Islet precursor cell (in vitro differentiated cells): ENCODE measurements at regions not wholly inside any gene's neighbourhood (a gene's known extent, or its start where the extent isn't known, plus 50 kb on each side); places are given as distances from the start of the nearest gene placed in this dataset.
"Not testable (repeated sequence)": the region's sequence is repeated elsewhere in the genome, so short reads cannot be mapped to it uniquely, and the experiment has no call there.

Experiments used
- DNase-seq: peaks from one replicate; pipeline ENCODE4 v3.0.0-alpha.2; 2018

DNA sequence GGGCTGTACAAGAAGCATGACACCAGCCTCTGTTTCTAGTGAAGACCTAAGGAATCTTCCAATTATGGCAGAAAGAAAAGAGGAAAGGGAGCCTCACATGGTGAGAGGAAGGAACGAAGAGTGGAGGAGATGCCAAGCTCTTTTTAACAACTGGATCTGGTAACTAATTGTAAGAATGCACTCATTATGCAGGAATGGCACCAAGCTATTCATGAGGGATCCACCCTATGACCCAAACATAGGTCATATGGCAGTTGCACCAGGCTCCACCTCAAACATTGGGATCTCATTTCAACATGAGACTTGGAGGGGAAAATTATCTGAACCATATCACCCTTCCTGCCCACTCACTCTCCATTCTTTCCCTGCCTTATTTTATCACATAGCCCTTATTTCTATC is 496.0 kb upstream of the SPTLC3 start:
- DNase-seq: no peak

DNA sequence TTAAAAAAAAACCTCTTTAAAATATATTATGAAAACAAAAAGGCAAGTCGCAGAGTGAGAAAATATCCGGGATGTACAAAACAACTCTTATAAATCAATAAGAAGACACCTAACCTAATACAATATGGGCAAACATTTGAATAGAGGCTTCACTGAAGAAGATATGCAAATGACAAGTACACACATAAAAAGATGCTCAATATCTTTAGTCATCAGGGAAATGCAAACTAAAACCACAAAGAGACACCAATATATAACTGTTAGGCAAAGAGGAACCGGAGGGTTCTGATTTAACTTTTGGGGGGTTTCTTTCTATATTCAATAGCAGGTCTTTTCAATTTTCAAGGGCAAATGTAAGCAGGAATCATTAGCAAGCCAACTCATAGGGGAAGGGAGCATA is 480.7 kb upstream of the SPTLC3 start:
- DNase-seq: no peak

GRCh38 chr20:12528591-12529041 is 480.2 kb upstream of the SPTLC3 start:
- DNase-seq: no peak

GRCh38 chr20:12531626-12532025 is 477.1 kb upstream of the SPTLC3 start:
- no peak for DNase-seq

- DNase-seq: no peak
Observed at GRCh38 chr20:12535316-12535715, 473.5 kb upstream of the SPTLC3 start.

DNA sequence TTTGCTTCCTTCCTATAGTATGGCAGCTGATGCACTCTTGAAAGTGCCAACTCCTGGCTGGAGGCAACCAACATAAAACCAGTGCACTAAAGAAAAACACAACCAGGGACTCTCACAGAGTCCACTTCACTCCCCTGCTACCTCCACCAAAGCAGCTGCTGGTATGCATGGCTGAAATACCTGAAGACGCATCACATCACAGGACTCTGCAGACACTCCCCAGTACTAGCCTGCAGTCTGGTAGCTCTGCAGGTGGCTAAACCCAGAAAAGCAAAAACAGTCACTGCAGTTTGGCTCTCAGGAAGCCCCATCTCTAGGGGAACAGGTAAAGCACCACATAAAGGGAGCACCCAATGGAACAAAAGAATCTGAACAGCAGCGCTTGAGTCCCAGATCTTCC is 473.0 kb upstream of the SPTLC3 start:
- DNase-seq: peak; percentile 74

GRCh38 chr20:12554426-12554825 is 454.3 kb upstream of the SPTLC3 start:
- no peak for DNase-seq

DNA sequence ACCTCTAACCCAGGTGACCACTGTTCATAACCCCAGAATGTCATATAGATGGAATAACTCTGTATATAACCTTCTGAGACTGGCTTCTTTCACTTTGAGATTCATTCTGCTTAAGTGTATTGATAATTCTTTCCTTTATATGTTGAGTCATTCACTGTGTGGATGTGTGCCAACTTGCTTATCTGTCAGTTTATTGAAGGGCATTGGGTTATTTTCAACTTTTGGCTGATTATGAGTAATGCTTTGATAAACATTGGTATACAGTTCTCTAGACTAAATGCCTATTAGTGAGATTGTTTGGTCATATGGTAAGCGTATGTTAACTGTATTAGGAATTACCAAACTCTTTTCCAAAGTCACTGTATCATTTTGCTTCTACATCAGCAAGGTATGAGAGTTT is 453.4 kb upstream of the SPTLC3 start:
- DNase-seq: no peak

- not testable (repeated sequence) for DNase-seq
Observed at GRCh38 chr20:12555849-12556248, 452.9 kb upstream of the SPTLC3 start.

DNA sequence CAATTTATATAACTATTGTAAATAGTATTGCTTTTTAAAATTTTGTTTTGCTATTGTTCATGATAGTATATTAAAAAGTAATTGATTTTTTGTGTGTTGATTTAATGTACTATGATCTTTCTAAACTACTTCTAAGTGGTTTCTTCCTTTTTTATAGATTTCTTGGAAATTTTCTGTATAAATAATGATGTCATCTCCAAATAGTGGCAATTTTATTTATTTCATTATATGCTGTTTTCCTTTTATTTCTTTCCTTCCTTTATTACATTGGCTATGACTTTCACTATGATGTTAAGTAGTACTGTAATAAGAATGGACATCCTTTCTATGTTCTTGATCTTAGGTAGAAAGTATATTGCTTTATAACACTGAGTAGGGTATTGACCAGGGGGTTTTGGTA is 451.5 kb upstream of the SPTLC3 start:
- DNase-seq: no peak

- DNase-seq: no peak
Observed at GRCh38 chr20:12564979-12565378, 443.8 kb upstream of the SPTLC3 start.

- no peak for DNase-seq
Observed at GRCh38 chr20:12566596-12566995, 442.2 kb upstream of the SPTLC3 start.

- peak; percentile 79 for DNase-seq
Observed at GRCh38 chr20:12570371-12570770, 438.4 kb upstream of the SPTLC3 start.

- DNase-seq: no peak
Observed at GRCh38 chr20:12573442-12573841, 435.3 kb upstream of the SPTLC3 start.

DNA sequence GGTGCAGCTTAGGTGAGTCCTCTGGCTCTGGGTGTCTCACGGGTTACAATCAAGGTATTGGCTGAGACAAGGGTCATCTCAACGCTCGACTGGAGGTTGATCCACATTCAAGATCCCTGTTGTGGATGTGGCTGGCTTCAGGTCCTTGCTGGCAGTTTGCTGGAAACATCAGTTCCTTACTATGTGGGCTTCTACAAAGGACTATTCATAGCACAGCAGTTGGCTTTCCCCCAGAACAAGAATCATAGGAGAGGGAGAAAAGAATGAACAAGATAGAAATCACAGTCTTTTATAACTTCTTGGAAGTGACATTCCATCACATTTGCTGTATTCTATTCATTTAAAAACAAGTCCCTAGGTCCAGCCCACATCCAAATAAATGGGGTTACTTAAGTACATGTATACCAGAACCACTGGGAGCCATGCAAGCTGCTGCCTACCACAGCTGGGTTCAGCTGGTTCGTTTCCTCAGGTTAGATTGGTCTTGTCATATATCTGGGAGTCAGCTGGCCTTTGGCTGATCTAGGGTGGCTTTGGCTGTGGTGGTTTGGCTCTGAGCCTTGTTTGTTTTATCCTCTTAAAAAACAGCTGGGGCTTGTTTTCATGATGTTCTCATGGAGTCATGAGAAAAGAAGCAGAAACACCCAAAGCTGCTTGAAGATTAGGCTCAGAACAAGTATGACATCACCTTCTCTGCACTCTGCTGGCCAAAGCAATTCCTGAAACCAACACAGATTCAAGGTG is 433.2 kb upstream of the SPTLC3 start:
- DNase-seq: no peak

GRCh38 chr20:12577213-12577612 is 431.6 kb upstream of the SPTLC3 start:
- no peak for DNase-seq

GRCh38 chr20:12581644-12582289 is 427.0 kb upstream of the SPTLC3 start:
- DNase-seq: no peak

DNA sequence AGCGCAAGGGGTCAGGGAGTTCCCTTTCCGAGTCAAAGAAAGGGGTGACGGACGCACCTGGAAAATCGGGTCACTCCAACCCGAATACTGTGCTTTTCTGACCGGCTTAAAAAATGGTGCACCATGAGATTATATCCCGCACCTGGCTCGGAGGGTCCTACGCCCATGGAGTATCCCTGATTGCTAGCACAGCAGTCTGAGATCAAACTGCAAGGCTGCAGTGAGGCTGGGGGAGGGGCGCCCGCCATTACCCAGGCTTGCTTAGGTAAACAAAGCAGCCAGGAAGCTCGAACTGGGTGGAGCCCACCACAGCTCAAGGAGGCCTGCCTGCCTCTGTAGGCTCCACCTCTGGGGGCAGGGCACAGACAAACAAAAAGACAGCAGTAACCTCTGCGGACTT is 426.1 kb upstream of the SPTLC3 start:
- not testable (repeated sequence) for DNase-seq

DNA sequence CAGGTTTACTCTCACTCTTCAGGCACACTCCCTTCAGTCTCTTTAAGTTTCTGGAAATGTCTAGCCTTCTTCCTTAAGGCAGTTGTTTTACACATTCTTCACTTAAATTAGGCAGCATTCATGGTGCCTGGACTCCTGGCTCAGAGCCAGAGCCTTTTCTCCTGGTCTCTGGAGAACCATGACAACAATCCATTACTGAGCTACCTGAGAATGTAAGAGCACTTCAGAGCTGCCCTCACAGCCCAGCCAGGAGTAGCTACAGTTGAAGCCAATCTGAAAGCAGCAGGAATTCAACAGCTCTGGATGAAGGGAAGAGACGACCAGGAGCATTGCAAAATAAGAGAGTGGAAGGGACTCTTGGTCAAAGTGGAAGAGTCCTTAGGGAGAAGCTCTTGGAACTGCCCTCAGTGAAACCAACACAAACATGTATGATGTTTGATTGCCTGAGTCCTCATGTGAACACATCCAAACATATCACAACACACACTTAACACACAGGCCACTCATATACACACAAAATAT is 416.8 kb upstream of the SPTLC3 start:
- DNase-seq: peak; percentile 90

DNA sequence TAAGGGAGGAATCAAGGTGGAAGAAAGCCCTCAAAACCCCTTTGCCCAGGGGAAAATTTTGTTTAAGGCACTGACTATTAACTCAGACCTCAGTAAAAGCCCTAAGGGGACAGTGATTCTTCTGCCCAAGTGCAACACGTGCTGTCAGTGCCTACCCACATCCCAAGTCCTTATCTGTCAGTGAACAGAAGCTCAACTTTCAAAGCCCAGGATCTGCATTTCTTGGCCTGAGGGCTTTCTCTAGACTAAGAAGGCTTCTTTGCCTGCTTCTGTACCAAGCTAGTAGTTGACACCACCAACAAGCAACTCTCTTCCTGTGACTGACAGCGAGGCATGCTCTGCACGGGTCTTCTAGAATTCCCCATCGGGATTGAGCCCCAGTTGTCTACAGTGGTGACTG is 416.0 kb upstream of the SPTLC3 start:
- DNase-seq: peak; percentile 84

DNA sequence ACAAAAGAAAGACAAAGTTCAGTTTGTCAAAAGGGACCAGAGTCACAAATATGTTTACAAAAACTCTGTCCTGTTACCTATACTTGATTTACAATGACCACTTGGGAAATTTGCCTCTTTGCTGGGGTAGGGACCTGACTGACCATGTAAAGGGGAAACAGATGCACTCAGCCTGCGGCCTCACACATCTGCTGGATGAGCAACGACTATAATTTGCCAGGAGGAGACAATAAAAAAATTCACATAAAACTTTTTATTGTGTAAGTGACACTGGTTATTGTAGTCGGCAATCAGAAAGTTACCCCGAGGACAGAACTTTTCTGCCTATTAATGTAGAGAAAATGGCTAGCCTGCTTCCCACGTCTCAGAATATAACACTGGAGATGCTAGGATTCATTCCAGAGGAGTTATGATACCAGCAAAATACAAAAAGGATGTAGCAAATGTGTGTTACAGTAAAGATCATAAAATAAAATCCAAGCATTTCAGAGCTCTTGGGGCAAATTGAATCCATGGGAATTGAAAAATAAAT is 415.4 kb upstream of the SPTLC3 start:
- DNase-seq: no peak

DNA sequence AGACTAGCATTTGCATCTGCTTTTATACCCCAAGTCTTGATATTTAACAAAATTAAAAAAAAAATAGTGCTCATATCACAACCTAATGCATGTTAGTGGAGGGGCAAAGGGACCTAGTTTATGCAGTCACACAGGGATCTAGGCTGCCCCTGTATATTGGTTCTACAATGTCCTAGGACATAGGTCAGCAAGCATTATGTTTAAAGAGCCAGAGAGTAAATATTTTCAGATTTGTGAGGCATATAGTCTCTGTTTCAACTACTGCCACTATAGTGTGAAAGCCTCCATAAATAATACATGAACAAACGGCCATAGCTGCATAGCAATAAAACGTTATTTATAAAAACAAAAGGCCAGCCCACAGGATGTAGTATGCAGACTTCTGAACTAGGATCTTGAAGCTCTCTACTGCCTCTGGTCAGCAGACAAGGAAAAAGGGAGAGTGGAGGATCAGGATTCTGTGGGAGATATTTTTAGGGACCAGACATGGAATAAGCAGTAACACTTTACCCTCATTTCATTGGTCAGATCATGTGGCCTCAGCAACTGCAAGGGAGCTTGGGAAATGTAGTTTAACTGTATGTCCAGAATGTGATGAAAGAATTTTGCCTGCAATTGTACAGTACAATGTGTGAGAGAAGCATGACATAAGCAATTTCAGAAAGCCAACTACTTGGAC is 414.2 kb upstream of the SPTLC3 start:
- DNase-seq: no peak

GRCh38 chr20:12595841-12596240 is 412.9 kb upstream of the SPTLC3 start:
- no peak for DNase-seq

- DNase-seq: no peak
Observed at GRCh38 chr20:12596863-12597262, 411.9 kb upstream of the SPTLC3 start.
